GM18507 (cell line): ENCODE measurements at regions not wholly inside any gene's neighbourhood (a gene's known extent, or its start where the extent isn't known, plus 50 kb on each side); places are given as distances from the start of the nearest gene placed in this dataset.
"Not testable (repeated sequence)": the region's sequence is repeated elsewhere in the genome, so short reads cannot be mapped to it uniquely, and the experiment has no call there.

Experiments used
- DNase-seq: peaks from one replicate; pipeline ENCODE4 v3.0.0; 2011; ENCODE audit warnings: low read depth; ENCODE audit not compliant: insufficient read length; ENCODE audit errors: extremely low spot score
- FAIRE-seq: peaks from 2 replicates; lab custom pipeline; 2011; peaks lifted over from hg19 to GRCh38; lab: Jason Lieb, UNC

DNA sequence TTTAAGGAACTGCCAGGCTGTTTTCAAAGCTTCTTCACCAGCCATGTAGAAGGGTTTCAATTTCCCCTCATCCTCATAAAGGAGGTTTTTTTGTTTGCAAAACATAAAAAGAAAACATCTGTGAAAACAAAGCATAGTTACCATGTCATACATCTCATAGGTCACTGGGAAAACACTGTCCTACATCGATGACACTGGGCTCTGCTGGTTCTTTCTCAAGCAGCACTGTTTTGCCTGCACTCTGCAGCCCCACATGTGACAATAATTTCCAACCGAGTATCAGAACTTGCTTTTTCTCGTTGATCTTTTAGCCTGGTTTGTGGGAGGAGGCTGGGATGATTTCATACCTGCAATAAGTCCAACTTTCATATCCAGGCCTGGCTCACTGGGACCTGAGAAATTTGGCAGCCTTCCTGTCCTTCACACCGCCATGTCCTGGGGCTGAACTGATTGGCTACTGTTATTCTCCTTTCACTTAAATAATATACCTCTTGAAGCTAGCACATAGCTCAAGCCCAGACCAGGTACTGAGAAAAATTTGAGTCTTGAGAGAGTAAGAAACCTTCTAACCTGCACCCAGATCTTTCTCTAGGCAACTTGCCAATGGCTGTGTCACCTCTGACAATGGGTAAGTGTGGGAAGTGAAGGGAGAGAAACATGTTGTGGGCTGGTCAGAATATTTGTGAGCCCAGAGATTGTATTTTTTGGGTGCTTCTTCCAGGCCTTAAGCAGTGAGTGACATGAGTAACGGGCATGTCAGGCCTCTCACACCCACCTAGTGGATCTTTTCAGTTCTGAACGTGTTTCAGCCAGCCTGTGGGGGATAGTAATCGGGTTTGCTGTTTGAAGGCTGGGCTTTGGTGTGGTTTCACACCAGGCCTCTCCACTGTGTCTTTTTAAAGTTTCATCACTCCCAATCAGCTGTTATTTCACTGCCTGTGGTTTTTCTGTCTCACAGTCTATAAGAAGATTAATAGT lies 502.8 kb downstream of the NTRK2 start:
- FAIRE-seq (no peak), DNase-seq (no peak)

GRCh38 chr9:85171163-85171562 lies 501.6 kb downstream of the NTRK2 start:
- FAIRE-seq (no peak), DNase-seq (no peak)

GRCh38 chr9:85168412-85168811 lies 498.9 kb downstream of the NTRK2 start:
- FAIRE-seq = no peak
- no peak for DNase-seq

GRCh38 chr9:85167146-85167545 lies 497.6 kb downstream of the NTRK2 start:
- FAIRE-seq (no peak), DNase-seq (no peak)

DNA sequence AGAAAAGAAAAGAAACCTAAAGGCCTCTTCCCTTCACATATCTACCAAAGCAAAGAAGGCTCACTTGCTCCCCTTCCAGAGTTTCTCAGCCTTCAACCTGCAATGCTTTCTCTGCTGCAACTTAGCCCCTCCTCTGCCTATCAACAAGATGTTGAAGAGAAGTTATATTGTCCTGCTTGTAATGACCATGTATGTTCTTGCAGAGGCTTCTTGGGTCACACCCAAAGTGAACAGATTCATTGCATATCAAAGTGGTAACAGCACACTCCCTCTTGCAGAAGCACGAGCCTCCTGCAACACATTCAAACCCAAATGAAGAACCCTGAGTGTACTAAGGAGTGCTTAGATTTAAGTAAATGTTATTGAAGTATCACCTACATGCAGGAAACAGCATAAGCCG lies 494.3 kb downstream of the NTRK2 start:
- FAIRE-seq (no peak), DNase-seq (no peak)

DNA sequence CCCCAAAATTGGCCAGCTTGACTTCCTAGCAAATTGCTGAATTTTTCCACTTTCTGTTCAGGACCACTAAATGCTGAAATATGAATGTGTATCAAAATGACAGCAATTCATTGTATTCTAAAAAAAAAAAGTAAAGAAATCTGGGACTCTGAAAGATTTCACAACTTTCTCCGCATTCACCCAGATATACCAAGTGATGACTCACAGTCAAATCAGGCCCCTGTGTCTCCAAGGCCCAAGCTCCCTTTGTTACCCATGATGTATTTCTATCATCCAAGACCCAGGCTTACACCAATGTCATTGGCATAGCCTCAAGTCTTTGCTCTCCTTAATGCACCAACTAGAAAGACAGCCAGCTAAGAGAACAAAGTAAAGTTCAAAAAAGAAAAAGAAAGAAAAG lies 493.9 kb downstream of the NTRK2 start:
- DNase-seq (no peak), FAIRE-seq (no peak)

GRCh38 chr9:85162822-85163221 lies 493.3 kb downstream of the NTRK2 start:
- DNase-seq = no peak
- FAIRE-seq = no peak

- not testable (repeated sequence) for DNase-seq, FAIRE-seq
Measured at GRCh38 chr9:85160944-85161343, 491.4 kb downstream of the NTRK2 start.

- no peak for FAIRE-seq
- no peak for DNase-seq
Measured at GRCh38 chr9:85158512-85158911, 489.0 kb downstream of the NTRK2 start.

DNA sequence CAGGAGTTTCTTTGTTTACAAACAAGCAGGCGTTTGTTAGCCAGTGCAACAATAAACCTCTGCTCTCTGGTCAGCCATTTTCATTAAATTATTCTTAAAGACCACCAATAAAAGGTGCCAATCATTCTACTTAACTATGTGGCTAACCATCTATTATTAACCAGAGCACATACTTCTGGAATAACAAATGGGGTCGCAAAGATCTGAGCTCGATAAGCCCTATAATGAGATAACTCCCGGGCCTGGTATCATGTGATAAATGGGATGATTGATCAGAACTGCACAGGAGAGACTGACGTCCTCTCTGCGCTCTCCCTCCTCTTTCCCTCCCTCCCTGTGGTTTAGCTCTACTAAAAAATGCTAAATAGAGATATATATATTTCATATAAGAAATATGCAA lies 488.2 kb downstream of the NTRK2 start:
- no peak for FAIRE-seq

GRCh38 chr9:85156652-85157051 lies 487.1 kb downstream of the NTRK2 start:
- DNase-seq (no peak), FAIRE-seq (no peak)

More for the DNA sequence above, 488.2 kb downstream of the NTRK2 start:
- no peak for DNase-seq

GRCh38 chr9:85155352-85155751 lies 485.8 kb downstream of the NTRK2 start:
- DNase-seq (no peak), FAIRE-seq (no peak)

GRCh38 chr9:85151741-85152140 lies 482.2 kb downstream of the NTRK2 start:
- no peak for DNase-seq
- no peak for FAIRE-seq

- DNase-seq (no peak), FAIRE-seq (no peak)
Measured at GRCh38 chr9:85151162-85151561, 481.6 kb downstream of the NTRK2 start.

GRCh38 chr9:85147046-85147640 lies 477.6 kb downstream of the NTRK2 start:
- DNase-seq (no peak), FAIRE-seq (no peak)

DNA sequence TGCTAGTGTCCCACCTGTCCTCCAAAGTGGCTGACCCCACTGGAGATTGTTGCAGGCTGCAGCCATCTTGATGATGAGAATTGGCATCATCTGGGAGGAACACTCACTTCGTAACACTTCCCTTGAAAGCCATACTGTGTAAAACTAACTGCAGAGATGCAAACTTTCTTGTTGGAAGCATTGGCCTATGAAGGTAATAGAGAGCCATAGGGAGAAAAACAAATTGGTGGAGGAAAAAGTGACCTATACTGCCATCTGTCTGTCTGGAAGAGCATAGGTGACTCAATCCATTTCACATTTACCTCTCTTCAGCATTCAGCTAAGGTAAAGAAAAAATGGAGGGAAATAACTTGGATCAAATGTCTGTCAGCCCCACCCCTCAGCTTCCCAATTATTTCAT lies 473.4 kb downstream of the NTRK2 start:
- peak; percentile 47 for FAIRE-seq
- peak; percentile 17 for DNase-seq

GRCh38 chr9:85142496-85142911 lies 473.0 kb downstream of the NTRK2 start:
- DNase-seq = no peak
- FAIRE-seq = no peak

DNA sequence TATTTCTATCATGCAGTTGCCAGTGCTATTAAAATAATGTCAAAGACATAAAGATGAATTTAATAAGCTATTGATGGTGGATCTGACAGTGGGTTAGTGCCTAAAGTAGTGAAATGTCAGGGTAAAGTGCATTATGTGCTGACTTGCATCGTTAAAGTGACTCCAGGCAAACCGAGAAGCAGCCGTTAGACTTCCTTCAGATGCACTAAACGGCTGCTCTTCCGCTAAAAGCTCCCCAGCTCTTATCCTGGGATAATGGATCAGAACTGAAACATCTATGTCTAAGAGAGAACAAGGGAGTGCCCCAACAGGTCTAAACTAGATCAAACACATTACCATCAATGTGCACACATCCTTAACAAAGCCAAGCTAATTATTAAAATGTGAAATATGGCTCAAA lies 468.2 kb downstream of the NTRK2 start:
- DNase-seq (no peak), FAIRE-seq (no peak)

DNA sequence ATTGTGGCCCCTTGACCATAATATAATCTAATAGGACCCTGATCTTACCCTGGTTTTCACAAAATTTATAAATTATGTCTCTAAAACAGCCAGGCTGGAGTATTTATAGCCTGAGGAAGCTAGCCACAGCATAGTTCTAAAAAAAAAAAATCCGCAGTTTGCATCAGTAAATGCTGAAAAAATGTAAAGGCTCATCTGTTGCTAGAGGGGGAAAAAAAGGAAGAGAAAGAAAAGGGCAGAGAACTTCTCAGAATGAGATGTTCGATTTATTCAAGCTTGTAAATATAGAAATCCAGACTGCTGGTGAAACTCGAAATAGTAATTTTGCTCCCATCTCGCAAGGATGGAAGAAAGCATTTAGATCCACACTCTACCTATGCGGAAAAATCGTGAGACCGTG lies 467.5 kb downstream of the NTRK2 start:
- DNase-seq (no peak), FAIRE-seq (no peak)

- DNase-seq (no peak), FAIRE-seq (no peak)
Measured at GRCh38 chr9:85136507-85136906, 467.0 kb downstream of the NTRK2 start.

GRCh38 chr9:85130764-85131163 lies 461.2 kb downstream of the NTRK2 start:
- FAIRE-seq = no peak

More at GRCh38 chr9:85130764-85131163, 461.2 kb downstream of the NTRK2 start:
- no peak for DNase-seq
